ENCODE measurements at regions not wholly inside any gene's neighbourhood (a gene's known extent, or its start where the extent isn't known, plus 50 kb on each side); places are given as distances from the start of the nearest gene placed in this dataset.

GRCh38 chr10:58109731-58110130 lies 158.0 kb downstream of the IPMK start:
- TF ChIP-seq, protein P1, sequence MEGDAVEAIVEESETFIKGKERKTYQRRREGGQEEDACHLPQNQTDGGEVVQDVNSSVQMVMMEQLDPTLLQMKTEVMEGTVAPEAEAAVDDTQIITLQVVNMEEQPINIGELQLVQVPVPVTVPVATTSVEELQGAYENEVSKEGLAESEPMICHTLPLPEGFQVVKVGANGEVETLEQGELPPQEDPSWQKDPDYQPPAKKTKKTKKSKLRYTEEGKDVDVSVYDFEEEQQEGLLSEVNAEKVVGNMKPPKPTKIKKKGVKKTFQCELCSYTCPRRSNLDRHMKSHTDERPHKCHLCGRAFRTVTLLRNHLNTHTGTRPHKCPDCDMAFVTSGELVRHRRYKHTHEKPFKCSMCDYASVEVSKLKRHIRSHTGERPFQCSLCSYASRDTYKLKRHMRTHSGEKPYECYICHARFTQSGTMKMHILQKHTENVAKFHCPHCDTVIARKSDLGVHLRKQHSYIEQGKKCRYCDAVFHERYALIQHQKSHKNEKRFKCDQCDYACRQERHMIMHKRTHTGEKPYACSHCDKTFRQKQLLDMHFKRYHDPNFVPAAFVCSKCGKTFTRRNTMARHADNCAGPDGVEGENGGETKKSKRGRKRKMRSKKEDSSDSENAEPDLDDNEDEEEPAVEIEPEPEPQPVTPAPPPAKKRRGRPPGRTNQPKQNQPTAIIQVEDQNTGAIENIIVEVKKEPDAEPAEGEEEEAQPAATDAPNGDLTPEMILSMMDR (IDR thresholded peaks at IDR 0.05) = no peak
- TF ChIP-seq EP300 (IDR thresholded peaks at IDR 0.05) = no peak

All from tibial nerve (tissue), 4 donors.